Stimulated activated CD4-positive, alpha-beta T cell treated with anti-CD3 and anti-CD28 coated beads, Interleukin-12 subunit alpha, Interleukin-12 subunit beta, amount 100 ng/mL, for 4 hours (primary cell): ENCODE measurements at regions not wholly inside any gene's neighbourhood (a gene's known extent, or its start where the extent isn't known, plus 50 kb on each side); places are given as distances from the start of the nearest gene placed in this dataset.

Source experiments
- DNase-seq: peaks from one replicate; pipeline ENCODE4 v3.0.0-alpha.2; 2020

GRCh38 chr2:8629402-8629801, 52.5 kb upstream of the ID2 start:
- DNase-seq, result no peak

DNA sequence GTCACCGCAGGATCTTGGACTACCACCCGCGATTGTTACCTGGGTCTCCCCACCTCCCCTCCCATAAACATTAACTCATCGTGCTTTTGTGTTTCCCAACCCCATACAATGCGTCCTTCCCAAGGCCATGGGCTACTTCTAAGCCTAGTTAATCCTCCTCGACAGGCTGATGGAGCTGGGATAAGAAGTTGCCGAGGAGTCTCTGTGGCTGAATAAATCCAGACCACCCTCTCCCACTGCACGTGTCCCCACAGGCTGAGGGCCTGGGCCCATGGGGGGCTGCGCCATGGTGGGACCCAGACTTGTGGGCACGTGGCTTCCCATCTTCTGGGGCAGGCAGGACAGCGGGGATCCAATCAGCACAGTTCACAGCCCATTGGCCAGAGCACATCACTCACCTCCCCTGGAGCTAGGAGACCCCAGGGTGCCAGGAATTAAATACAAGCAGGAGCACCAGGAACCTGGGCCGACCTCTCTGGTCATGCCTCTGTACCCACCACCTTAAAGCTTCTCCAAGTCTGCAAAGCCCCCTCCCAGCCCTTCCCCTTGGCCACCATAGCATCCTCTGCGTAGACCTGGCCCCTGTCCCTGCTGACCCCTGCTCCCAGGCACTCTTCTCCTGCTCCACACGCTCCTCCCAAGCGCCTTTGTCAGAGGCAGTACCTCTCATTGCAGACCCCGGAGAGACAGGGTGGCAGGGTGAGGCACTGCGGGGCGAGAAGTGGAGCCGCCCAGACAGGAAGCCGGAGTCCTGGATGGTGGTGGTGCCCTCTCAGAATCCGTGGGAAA, 51.0 kb upstream of the ID2 start:
- no peak for DNase-seq

- no peak for DNase-seq
Measured at GRCh38 chr2:8631465-8632005, 50.3 kb upstream of the ID2 start.
